ENCODE measurements at regions not wholly inside any gene's neighbourhood (a gene's known extent, or its start where the extent isn't known, plus 50 kb on each side); places are given as distances from the start of the nearest gene placed in this dataset.

- TF ChIP-seq CTCF (IDR thresholded peaks at IDR 0.05) (no peak), POLR2A (IDR thresholded peaks at IDR 0.05) (no peak)
Observed at GRCh38 chr18:7429831-7430230, 137.3 kb upstream of the PTPRM start.

All from sigmoid colon (tissue), 3 donors.